ENCODE measurements at regions not wholly inside any gene's neighbourhood (a gene's known extent, or its start where the extent isn't known, plus 50 kb on each side); places are given as distances from the start of the nearest gene placed in this dataset.

DNA sequence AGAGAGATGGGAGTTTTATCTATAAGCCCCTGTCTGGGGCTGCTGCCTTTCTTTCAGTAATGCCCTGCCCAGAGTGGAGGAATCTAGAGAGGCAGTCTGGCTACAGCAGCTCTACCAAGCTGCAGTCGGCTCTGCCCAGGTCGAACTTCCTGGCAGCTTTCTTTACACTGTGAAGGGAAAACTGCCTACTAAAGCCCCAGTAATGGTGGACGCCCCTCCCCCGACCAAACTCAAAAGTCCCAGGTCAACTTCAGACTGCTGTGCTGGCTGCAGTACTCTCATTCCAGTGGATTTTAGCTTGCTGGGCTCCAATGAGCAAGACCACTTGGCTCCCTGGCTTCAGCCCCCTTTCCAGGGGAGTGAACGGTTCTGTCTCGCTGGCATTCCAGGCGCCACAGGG, 65.9 kb upstream of the RARB start:
- DNase-seq (ENCODE audit: low read depth): no peak

- no peak for DNase-seq (ENCODE audit: low read depth)
Measured at GRCh38 chr3:25365636-25366035, 62.4 kb upstream of the RARB start.

- DNase-seq (ENCODE audit: low read depth): no peak
Measured at GRCh38 chr3:25367025-25367424, 61.0 kb upstream of the RARB start.

- DNase-seq (ENCODE audit: low read depth): no peak
Measured at GRCh38 chr3:25372167-25372566, 55.9 kb upstream of the RARB start.

DNA sequence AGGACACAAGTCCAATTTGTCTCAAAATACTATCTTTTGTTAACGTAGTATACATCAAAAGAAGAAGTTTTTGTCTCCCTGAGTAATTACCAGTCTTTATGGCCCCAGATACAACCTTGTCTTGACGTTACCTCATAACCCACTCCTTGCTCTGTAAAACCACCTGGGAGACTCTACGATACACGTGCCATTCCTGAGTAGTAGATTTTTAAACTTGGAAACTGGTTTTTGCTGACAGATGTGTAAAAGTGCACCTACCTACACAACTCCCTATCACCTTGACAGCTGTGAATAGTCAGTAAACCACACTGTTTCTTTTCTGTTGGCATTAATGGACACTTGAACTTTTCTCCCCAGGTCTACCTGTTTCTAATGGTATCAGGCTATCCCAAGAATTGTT, 51.7 kb upstream of the RARB start:
- DNase-seq (ENCODE audit: low read depth): no peak

- no peak for DNase-seq (ENCODE audit: low read depth)
Measured at GRCh38 chr3:25377042-25377441, 51.0 kb upstream of the RARB start.
